ENCODE measurements at regions not wholly inside any gene's neighbourhood (a gene's known extent, or its start where the extent isn't known, plus 50 kb on each side); places are given as distances from the start of the nearest gene placed in this dataset.

DNA sequence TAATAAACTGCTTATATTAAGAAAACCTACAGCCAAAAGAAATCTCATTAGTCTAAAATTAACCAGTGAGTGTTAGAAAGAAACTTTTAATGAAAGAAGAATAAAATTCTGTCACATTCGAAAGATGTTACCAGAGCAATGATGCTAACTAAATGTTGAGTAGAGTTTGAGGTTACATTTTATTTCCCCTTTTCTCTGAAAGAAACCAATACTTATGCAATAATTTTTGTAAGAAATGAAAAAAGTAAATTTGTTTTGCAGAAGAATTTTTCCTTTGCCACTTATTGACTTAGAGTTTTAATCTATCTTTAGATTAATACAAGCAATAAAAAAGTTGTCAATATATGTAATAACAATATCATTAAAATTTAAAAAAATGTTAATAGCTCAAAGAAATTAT lies 574.0 kb upstream of the GALNTL6 start:
- no TSS peak for BruUV-seq (replicated peaks)
- FAIRE-seq (no peak), DNase-seq (ENCODE audit: low read depth, low spot score) (no peak)
- Histone ChIP-seq H3K27ac (ENCODE audit: insufficient read depth, low read depth, low read length) (no peak overlapping the region), H3K36me3 (ENCODE audit: control insufficient read depth in 2 of 2, extremely low read depth in 1 of 2, insufficient read depth in 2 of 2, low read length in 2 of 2) (no peaks in the 10 kb centered on the region), H3K4me3 (replicated peaks in 1 of 3; ENCODE audit: insufficient read depth in 1 of 3, low read depth in 1 of 3, low read length in 3 of 3) (no peak overlapping the region), H3K4me2 (ENCODE audit: insufficient read depth, low read length) (no peak overlapping the region), H3K27me3 (ENCODE audit: control insufficient read depth in 2 of 2, insufficient read depth in 2 of 2, low read length in 2 of 2) (no peaks in the 10 kb centered on the region), H3K4me1 (ENCODE audit: control insufficient read depth, extremely low read depth, insufficient read depth, low read length) (no peaks in the 10 kb centered on the region), H4K20me1 (replicated peaks; ENCODE audit: control insufficient read depth, extremely low read depth, insufficient read depth, low read length) (no peaks in the 10 kb centered on the region), H3K79me2 (ENCODE audit: control insufficient read depth, insufficient read depth, low read length) (no peaks in the 10 kb centered on the region), H3K9me3 (replicated peaks; ENCODE audit: control insufficient read depth, insufficient read depth, low read length) (no peaks in the 10 kb centered on the region), H2AFZ (ENCODE audit: low read depth, low read length) (no peak overlapping the region), H3K9ac (replicated peaks; ENCODE audit: extremely low read depth, insufficient read depth, low read length) (no peak overlapping the region), H3K9me1 (replicated peaks; ENCODE audit: control insufficient read depth, extremely low read depth, insufficient read depth, low read length) (no peaks in the 10 kb centered on the region)
- POLR2A ChIA-PET, result no interaction called here
- dilution Hi-C loops (cut with MboI; ENCODE audit: extremely low pct_ligation_motif_present, low sequenced_read_pairs) (no loop called here), intact Hi-C loops (cut with micrococcal nuclease) (no loop called here)
- TF ChIP-seq POLR2A (IDR thresholded peaks at IDR 0.05; ENCODE audit: low read depth, low read length) (no peak), MYC (IDR thresholded peaks at IDR 0.05; ENCODE audit: low read depth, low read length) (no peak), GATA2 (IDR thresholded peaks at IDR 0.05; ENCODE audit: insufficient read depth, insufficient read length, low read depth, low read length) (no peak), POLR2AphosphoS5 (IDR thresholded peaks at IDR 0.05; ENCODE audit: insufficient read depth, low read depth, low read length) (no peak), FOS (IDR thresholded peaks at IDR 0.05; ENCODE audit: borderline replicate concordance, insufficient read depth, low read length) (no peak)
- TF ChIP-seq, protein P1, sequence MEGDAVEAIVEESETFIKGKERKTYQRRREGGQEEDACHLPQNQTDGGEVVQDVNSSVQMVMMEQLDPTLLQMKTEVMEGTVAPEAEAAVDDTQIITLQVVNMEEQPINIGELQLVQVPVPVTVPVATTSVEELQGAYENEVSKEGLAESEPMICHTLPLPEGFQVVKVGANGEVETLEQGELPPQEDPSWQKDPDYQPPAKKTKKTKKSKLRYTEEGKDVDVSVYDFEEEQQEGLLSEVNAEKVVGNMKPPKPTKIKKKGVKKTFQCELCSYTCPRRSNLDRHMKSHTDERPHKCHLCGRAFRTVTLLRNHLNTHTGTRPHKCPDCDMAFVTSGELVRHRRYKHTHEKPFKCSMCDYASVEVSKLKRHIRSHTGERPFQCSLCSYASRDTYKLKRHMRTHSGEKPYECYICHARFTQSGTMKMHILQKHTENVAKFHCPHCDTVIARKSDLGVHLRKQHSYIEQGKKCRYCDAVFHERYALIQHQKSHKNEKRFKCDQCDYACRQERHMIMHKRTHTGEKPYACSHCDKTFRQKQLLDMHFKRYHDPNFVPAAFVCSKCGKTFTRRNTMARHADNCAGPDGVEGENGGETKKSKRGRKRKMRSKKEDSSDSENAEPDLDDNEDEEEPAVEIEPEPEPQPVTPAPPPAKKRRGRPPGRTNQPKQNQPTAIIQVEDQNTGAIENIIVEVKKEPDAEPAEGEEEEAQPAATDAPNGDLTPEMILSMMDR (IDR thresholded peaks at IDR 0.05; ENCODE audit: extremely low read depth in 1 of 2, insufficient read depth in 1 of 2, low read depth in 1 of 2, low read length in 2 of 2), result no peak
- CTCF ChIA-PET, result no interaction called here

DNA sequence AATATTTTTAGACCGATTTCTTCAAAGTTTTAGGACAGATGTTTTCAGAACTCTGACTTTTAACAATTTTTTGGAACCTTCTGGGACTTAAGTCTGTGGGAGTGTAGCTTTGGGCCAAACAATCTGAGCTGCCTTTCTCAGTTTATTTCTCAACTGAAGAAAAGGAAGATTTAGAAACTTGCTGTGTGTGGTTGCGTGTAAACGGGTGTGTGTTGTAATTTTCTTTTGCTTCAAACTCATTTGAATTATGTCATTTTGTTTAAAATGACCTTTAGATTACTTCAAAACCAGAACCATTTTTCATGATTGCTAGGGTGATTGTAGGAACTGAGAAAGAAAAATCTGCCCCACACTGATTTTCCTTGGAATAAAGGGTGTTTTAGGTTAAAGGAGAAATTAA lies 577.7 kb upstream of the GALNTL6 start:
- POLR2A ChIA-PET, result no interaction called here
- no peak for FAIRE-seq

More for the DNA sequence above, 577.7 kb upstream of the GALNTL6 start:
- CTCF ChIA-PET, result no interaction called here
- intact Hi-C loops (cut with micrococcal nuclease), result no loop called here
- Histone ChIP-seq H3K27ac (ENCODE audit: insufficient read depth, low read depth, low read length) (no peak overlapping the region), H3K79me2 (ENCODE audit: control insufficient read depth, insufficient read depth, low read length) (no peaks in the 10 kb centered on the region), H3K9ac (replicated peaks; ENCODE audit: extremely low read depth, insufficient read depth, low read length) (no peak overlapping the region), H3K9me1 (replicated peaks; ENCODE audit: control insufficient read depth, extremely low read depth, insufficient read depth, low read length) (no peaks in the 10 kb centered on the region), H3K4me3 (replicated peaks in 1 of 3; ENCODE audit: insufficient read depth in 1 of 3, low read depth in 1 of 3, low read length in 3 of 3) (no peak overlapping the region), H4K20me1 (replicated peaks; ENCODE audit: control insufficient read depth, extremely low read depth, insufficient read depth, low read length) (no peaks in the 10 kb centered on the region), H2AFZ (ENCODE audit: low read depth, low read length) (no peak overlapping the region), H3K36me3 (ENCODE audit: control insufficient read depth in 2 of 2, extremely low read depth in 1 of 2, insufficient read depth in 2 of 2, low read length in 2 of 2) (no peaks in the 10 kb centered on the region), H3K4me2 (ENCODE audit: insufficient read depth, low read length) (no peak overlapping the region), H3K9me3 (replicated peaks; ENCODE audit: control insufficient read depth, insufficient read depth, low read length) (no peaks in the 10 kb centered on the region), H3K27me3 (ENCODE audit: control insufficient read depth in 2 of 2, insufficient read depth in 2 of 2, low read length in 2 of 2) (no peaks in the 10 kb centered on the region), H3K4me1 (ENCODE audit: control insufficient read depth, extremely low read depth, insufficient read depth, low read length) (no peaks in the 10 kb centered on the region)
- TF ChIP-seq POLR2AphosphoS5 (IDR thresholded peaks at IDR 0.05; ENCODE audit: insufficient read depth, low read depth, low read length) (no peak), MYC (IDR thresholded peaks at IDR 0.05; ENCODE audit: low read depth, low read length) (no peak), EZH2 (IDR thresholded peaks at IDR 0.05; ENCODE audit: borderline replicate concordance, low read depth, low read length, severe bottlenecking) (no peak), JUN (IDR thresholded peaks at IDR 0.05; ENCODE audit: borderline replicate concordance, insufficient read depth, insufficient read length, low read depth) (no peak), POLR2A (IDR thresholded peaks at IDR 0.05; ENCODE audit: low read depth, low read length) (no peak), FOS (IDR thresholded peaks at IDR 0.05; ENCODE audit: borderline replicate concordance, insufficient read depth, low read length) (no peak), GATA2 (IDR thresholded peaks at IDR 0.05; ENCODE audit: insufficient read depth, insufficient read length, low read depth, low read length) (no peak)
- TF ChIP-seq, protein P2, sequence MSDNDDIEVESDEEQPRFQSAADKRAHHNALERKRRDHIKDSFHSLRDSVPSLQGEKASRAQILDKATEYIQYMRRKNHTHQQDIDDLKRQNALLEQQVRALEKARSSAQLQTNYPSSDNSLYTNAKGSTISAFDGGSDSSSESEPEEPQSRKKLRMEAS (IDR thresholded peaks at IDR 0.05; ENCODE audit: insufficient read depth, insufficient read length), result no peak
- TF ChIP-seq, protein P1 (IDR thresholded peaks at IDR 0.05; ENCODE audit: extremely low read depth in 1 of 2, insufficient read depth in 1 of 2, low read depth in 1 of 2, low read length in 2 of 2), result no peak
- dilution Hi-C loops (cut with MboI; ENCODE audit: extremely low pct_ligation_motif_present, low sequenced_read_pairs), result no loop called here
- BruUV-seq (replicated peaks), result no TSS peak
- no peak for DNase-seq (ENCODE audit: low read depth, low spot score)
